ENCODE measurements at regions not wholly inside any gene's neighbourhood (a gene's known extent, or its start where the extent isn't known, plus 50 kb on each side); places are given as distances from the start of the nearest gene placed in this dataset.

- TF ChIP-seq CTBP2 (IDR thresholded peaks at IDR 0.05; ENCODE audit: borderline replicate concordance, insufficient read depth, insufficient read length, low read length) = no peak
Measured at GRCh38 chr11:104658177-104658576, 240.1 kb downstream of the CASP12 start (continued).

Measured in H1 (cell line).